SHP77 (cell line): ENCODE measurements at regions not wholly inside any gene's neighbourhood (a gene's known extent, or its start where the extent isn't known, plus 50 kb on each side); places are given as distances from the start of the nearest gene placed in this dataset.

Source experiments
- DNase-seq, 2 experiments: peaks; one replicate each; lab custom pipeline; 2025; lab: John Stamatoyannopoulos, UW

GRCh38 chr10:10642189-10642588, 375.5 kb upstream of the CELF2 start:
- DNase-seq = no peak

- DNase-seq = no peak
Observed at GRCh38 chr10:10642751-10643150, 374.9 kb upstream of the CELF2 start.

GRCh38 chr10:10644008-10644646, 373.5 kb upstream of the CELF2 start:
- DNase-seq = no peak

GRCh38 chr10:10644676-10645385, 372.8 kb upstream of the CELF2 start:
- DNase-seq = no peak

GRCh38 chr10:10647331-10647730, 370.3 kb upstream of the CELF2 start:
- DNase-seq = no peak

- DNase-seq = no peak
Observed at GRCh38 chr10:10657139-10657760, 360.4 kb upstream of the CELF2 start.

GRCh38 chr10:10658172-10658785, 359.4 kb upstream of the CELF2 start:
- DNase-seq = no peak

GRCh38 chr10:10660054-10660453, 357.6 kb upstream of the CELF2 start:
- no peak for DNase-seq

- no peak for DNase-seq
Observed at GRCh38 chr10:10661176-10661575, 356.5 kb upstream of the CELF2 start.

- no peak for DNase-seq
Observed at GRCh38 chr10:10662716-10663408, 354.8 kb upstream of the CELF2 start.

GRCh38 chr10:10663622-10664021, 354.1 kb upstream of the CELF2 start:
- no peak for DNase-seq

- DNase-seq = no peak
Observed at GRCh38 chr10:10665750-10666149, 351.9 kb upstream of the CELF2 start.

GRCh38 chr10:10667466-10667865, 350.2 kb upstream of the CELF2 start:
- no peak for DNase-seq

GRCh38 chr10:10676972-10677371, 340.7 kb upstream of the CELF2 start:
- DNase-seq = no peak

- DNase-seq = peak; percentile 2 to 25
Observed at GRCh38 chr10:10677479-10677878, 340.2 kb upstream of the CELF2 start.

GRCh38 chr10:10680496-10680895, 337.2 kb upstream of the CELF2 start:
- no peak for DNase-seq

- no peak for DNase-seq
Observed at GRCh38 chr10:10684972-10685371, 332.7 kb upstream of the CELF2 start.

GRCh38 chr10:10685566-10685965, 332.1 kb upstream of the CELF2 start:
- DNase-seq = no peak

GRCh38 chr10:10687751-10688150, 329.9 kb upstream of the CELF2 start:
- DNase-seq = no peak

- DNase-seq = no peak
Observed at GRCh38 chr10:10699427-10699826, 318.2 kb upstream of the CELF2 start.

- no peak for DNase-seq
Observed at GRCh38 chr10:10701084-10701611, 316.5 kb upstream of the CELF2 start.

GRCh38 chr10:10702211-10702610, 315.5 kb upstream of the CELF2 start:
- no peak for DNase-seq
